HG03045 (cell line): ENCODE measurements at regions not wholly inside any gene's neighbourhood (a gene's known extent, or its start where the extent isn't known, plus 50 kb on each side); places are given as distances from the start of the nearest gene placed in this dataset.

Experiments used
- ATAC-seq: cut with Tn5 transposase; IDR thresholded peaks from one replicate; pipeline ENCODE4 v1.9.1; 2021; ENCODE audit warnings: mild to moderate bottlenecking, moderate library complexity; ENCODE audit not compliant: unreplicated experiment

GRCh38 chr18:60319129-60319528 is 53.4 kb downstream of the MC4R start:
- no peak for ATAC-seq

- no peak for ATAC-seq
Observed at GRCh38 chr18:60311676-60312360, 60.8 kb downstream of the MC4R start.

- no peak for ATAC-seq
Observed at GRCh38 chr18:60295674-60296073, 76.9 kb downstream of the MC4R start.

GRCh38 chr18:60292186-60292585 is 80.4 kb downstream of the MC4R start:
- no peak for ATAC-seq

- ATAC-seq = no peak
Observed at GRCh38 chr18:60279391-60279790, 93.2 kb downstream of the MC4R start.

GRCh38 chr18:60277855-60278480 is 94.6 kb downstream of the MC4R start:
- no peak for ATAC-seq

GRCh38 chr18:60267391-60268058 is 105.0 kb downstream of the MC4R start:
- no peak for ATAC-seq

- ATAC-seq = no peak
Observed at GRCh38 chr18:60266558-60266957, 106.0 kb downstream of the MC4R start.

- no peak for ATAC-seq
Observed at GRCh38 chr18:60259052-60259681, 113.4 kb downstream of the MC4R start.

- no peak for ATAC-seq
Observed at GRCh38 chr18:60249388-60249787, 123.2 kb downstream of the MC4R start.

- no peak for ATAC-seq
Observed at GRCh38 chr18:60248336-60249330, 123.9 kb downstream of the MC4R start.

GRCh38 chr18:60247103-60247502 is 125.5 kb downstream of the MC4R start:
- peak; percentile 55 for ATAC-seq

GRCh38 chr18:60246606-60247005 is 126.0 kb downstream of the MC4R start:
- peak; percentile 70 for ATAC-seq

- no peak for ATAC-seq
Observed at GRCh38 chr18:60245096-60245495, 127.5 kb downstream of the MC4R start.

- ATAC-seq = peak; percentile 94
Observed at GRCh38 chr18:60239024-60239710, 133.4 kb downstream of the MC4R start.

GRCh38 chr18:60235164-60235563 is 137.4 kb downstream of the MC4R start:
- no peak for ATAC-seq

- ATAC-seq = no peak
Observed at GRCh38 chr18:60232541-60232940, 140.0 kb downstream of the MC4R start.

- no peak for ATAC-seq
Observed at GRCh38 chr18:60228609-60229595, 143.7 kb downstream of the MC4R start.

GRCh38 chr18:60215432-60215831 is 157.1 kb downstream of the MC4R start:
- ATAC-seq = no peak
